NCI-H82 treated with DMSO at 0.1 percent for 48 hours (cell line): ENCODE measurements at regions not wholly inside any gene's neighbourhood (a gene's known extent, or its start where the extent isn't known, plus 50 kb on each side); places are given as distances from the start of the nearest gene placed in this dataset.
A peak's percentile ranks its signal among the peaks of the same experiment; 100 is the strongest.

ENCODE experiments used
- DNase-seq: peaks from one replicate; lab custom pipeline; 2025; ENCODE audit not compliant: unreplicated experiment; lab: John Stamatoyannopoulos, UW

- no peak for DNase-seq
These were observed 51.1 kb upstream of the BEGAIN start for GRCh38 chr14:100638211-100638855.

GRCh38 chr14:100639280-100639679, 52.1 kb upstream of the BEGAIN start:
- no peak for DNase-seq

- no peak for DNase-seq
These were observed 53.5 kb upstream of the BEGAIN start for GRCh38 chr14:100640471-100641273.

- DNase-seq: no peak
These were observed 54.1 kb upstream of the BEGAIN start for GRCh38 chr14:100641274-100641860.

- DNase-seq: no peak
These were observed 56.2 kb upstream of the BEGAIN start for GRCh38 chr14:100643426-100643825.

- no peak for DNase-seq
These were observed 57.2 kb upstream of the BEGAIN start for GRCh38 chr14:100644383-100644782.

GRCh38 chr14:100644784-100645183, 57.6 kb upstream of the BEGAIN start:
- no peak for DNase-seq

- peak; percentile 56 for DNase-seq
These were observed 58.2 kb upstream of the BEGAIN start for GRCh38 chr14:100645196-100645981.

- DNase-seq: no peak
These were observed 58.7 kb upstream of the BEGAIN start for GRCh38 chr14:100645982-100646314.

GRCh38 chr14:100648474-100649172, 61.4 kb upstream of the BEGAIN start:
- DNase-seq: no peak

- no peak for DNase-seq
These were observed 61.9 kb upstream of the BEGAIN start for GRCh38 chr14:100649173-100649519.

GRCh38 chr14:100651999-100652508, 64.8 kb upstream of the BEGAIN start:
- no peak for DNase-seq

- no peak for DNase-seq
These were observed 65.5 kb upstream of the BEGAIN start for GRCh38 chr14:100652744-100653143.

- DNase-seq: no peak
These were observed 66.2 kb upstream of the BEGAIN start for GRCh38 chr14:100653409-100653808.

GRCh38 chr14:100654025-100654813, 67.0 kb upstream of the BEGAIN start:
- DNase-seq: no peak

- no peak for DNase-seq
These were observed 67.9 kb upstream of the BEGAIN start for GRCh38 chr14:100654814-100655740.

- DNase-seq: no peak
These were observed 68.5 kb upstream of the BEGAIN start for GRCh38 chr14:100655741-100656085.

- no peak for DNase-seq
These were observed 69.7 kb upstream of the DLK1 start for GRCh38 chr14:100656996-100657395.

- no peak for DNase-seq
These were observed 68.9 kb upstream of the DLK1 start for GRCh38 chr14:100657780-100658179.
